Mesodermal cell (in vitro differentiated cells): ENCODE measurements at regions not wholly inside any gene's neighbourhood (a gene's known extent, or its start where the extent isn't known, plus 50 kb on each side); places are given as distances from the start of the nearest gene placed in this dataset.

ENCODE experiments used
- H3K27ac ChIP-seq: 2 replicates; pipeline ENCODE4 v1.7.0; 2013; ENCODE audit warnings: mild to moderate bottlenecking, low read depth, low read length, moderate library complexity; ENCODE audit not compliant: severe bottlenecking
- H3K36me3 ChIP-seq: 2 replicates; pipeline ENCODE4 v1.7.1; 2013; ENCODE audit warnings: mild to moderate bottlenecking, low read length, moderate library complexity; ENCODE audit not compliant: control insufficient read depth, insufficient read depth
- H3K4me1 ChIP-seq: one replicate; pipeline ENCODE4 v1.7.1; 2013; ENCODE audit warnings: mild to moderate bottlenecking, low read length; ENCODE audit not compliant: insufficient read depth, control insufficient read depth, poor library complexity, severe bottlenecking
- H3K4me3 ChIP-seq: 2 replicates; pipeline ENCODE4 v1.7.0; 2013; ENCODE audit warnings: low read length, control low read depth, mild to moderate bottlenecking; ENCODE audit not compliant: insufficient read depth, poor library complexity, severe bottlenecking; ENCODE audit errors: extremely low read depth
- H3K9me3 ChIP-seq: 2 replicates; pipeline ENCODE4 v1.7.1; 2013; ENCODE audit warnings: mild to moderate bottlenecking, low read length, moderate library complexity; ENCODE audit not compliant: control insufficient read depth
- WGBS, 2 experiments: methylation state at CpG; one replicate each; pipeline ENCODE4 v1.1.5; 2013; ENCODE audit warnings: missing lambda C conversion rate in 2 of 2; ENCODE audit not compliant: insufficient coverage in 2 of 2; 5-methylcytosine and 5-hydroxymethylcytosine counted together

DNA sequence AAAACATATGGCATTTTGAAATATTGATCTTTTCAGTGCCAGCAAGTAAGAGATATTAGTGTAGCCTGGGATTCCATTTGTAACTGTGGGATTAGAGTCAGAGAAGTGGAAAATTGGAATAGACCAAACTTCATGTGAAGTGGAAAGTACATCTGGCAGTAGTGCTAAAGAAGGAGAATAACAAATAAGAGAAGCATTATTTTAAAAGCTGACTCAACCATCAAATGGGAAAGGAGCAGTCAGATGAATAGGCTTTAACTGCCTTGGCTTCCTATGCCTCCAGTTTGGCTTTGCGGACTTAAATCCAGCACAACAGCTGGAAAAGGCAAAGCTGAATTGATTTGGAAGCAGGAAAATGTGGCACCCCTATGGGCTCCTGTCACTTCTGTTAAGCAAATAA is 623.1 kb downstream of the TSN start:
- no peaks in the 10 kb centered on the region for H3K9me3 ChIP-seq
- no peak overlapping the region for H3K27ac ChIP-seq
- no peak overlapping the region for H3K4me3 ChIP-seq
- H3K36me3 ChIP-seq, result no peaks in the 10 kb centered on the region
- WGBS, 2 experiments, result 90 to 100% methylated on average over 1 of the region's 1 CpG
- H3K4me1 ChIP-seq, result no peaks in the 10 kb centered on the region

DNA sequence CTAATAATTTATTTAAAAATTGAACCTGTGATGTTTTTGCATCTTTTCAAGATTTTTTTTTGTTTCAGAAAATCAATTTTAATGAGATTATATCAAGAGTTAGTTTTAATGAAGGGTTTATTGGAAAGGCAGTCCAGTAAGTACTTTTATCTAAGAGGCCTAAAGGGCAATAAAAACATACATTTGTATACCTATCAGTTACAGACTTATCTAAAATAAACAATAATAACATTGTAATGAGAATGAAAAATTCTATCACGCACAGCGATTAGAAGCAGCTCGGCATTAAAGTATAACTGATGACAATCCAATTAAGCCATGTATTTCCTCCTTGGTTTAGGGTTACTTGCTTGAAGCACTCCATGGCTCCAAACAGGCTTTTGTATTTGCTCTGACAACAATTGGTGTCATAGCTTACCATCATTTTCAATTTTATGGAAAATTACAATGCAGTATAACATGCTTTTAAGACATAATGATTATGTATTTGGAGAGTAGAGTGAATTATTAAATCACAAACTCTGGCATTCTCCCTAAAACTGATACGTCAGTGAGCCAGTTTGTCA is 629.4 kb downstream of the TSN start:
- Histone ChIP-seq H3K4me1 (no peaks in the 10 kb centered on the region), H3K36me3 (no peaks in the 10 kb centered on the region), H3K9me3 (peaks cover 9% of the 10 kb centered on the region), H3K4me3 (no peak overlapping the region), H3K27ac (no peak overlapping the region)
- WGBS, 2 experiments, result 78 to 80% methylated on average over 1 to 3 of the region's 4 CpGs

DNA sequence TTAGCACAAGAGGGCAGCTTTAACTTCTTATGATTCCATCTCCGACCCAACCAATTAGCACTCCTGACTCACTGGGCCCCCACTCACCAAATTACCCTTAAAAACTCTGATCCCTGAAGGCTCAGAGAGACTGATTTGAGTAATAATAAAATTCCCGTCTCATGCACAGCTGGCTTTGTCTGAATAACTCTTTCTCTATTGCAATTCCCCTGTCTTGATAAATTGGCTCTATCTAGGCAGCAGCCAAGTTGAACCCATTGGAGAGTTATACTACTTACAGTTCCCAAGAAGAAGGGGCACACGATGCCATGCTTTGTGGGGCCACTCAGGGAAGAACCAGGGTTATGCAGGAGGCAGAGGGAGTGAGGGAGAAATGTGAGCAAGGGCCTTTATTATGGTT is 632.8 kb downstream of the TSN start:
- Histone ChIP-seq H3K27ac (no peak overlapping the region), H3K36me3 (no peaks in the 10 kb centered on the region), H3K4me1 (no peaks in the 10 kb centered on the region), H3K4me3 (no peak overlapping the region), H3K9me3 (peaks cover 9% of the 10 kb centered on the region)
- 67 to 70% methylated on average over 1 to 2 of the region's 3 CpGs for WGBS, 2 experiments

DNA sequence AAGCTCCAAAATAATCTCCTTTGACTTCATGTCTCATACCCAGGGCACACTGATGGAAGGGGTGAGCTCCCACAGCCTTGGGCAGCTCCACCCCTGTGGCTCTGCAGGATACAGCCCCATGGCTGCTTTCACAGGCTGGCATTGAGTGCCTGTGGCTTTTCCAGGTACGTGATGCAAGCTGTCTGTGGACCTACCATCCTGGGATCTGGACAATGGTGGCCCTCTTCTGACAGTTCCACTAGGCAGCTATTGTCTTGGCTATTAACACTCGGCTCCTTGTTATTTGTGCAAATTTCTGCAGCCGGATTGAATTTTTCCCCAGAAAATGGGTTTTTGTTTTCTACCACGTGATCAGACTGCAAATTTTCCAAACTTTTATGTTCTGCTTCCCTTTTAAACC is 634.2 kb downstream of the TSN start:
- no peaks in the 10 kb centered on the region for H3K4me1 ChIP-seq
- 74 to 87% methylated on average over 4 of the region's 4 CpGs for WGBS, 2 experiments

DNA sequence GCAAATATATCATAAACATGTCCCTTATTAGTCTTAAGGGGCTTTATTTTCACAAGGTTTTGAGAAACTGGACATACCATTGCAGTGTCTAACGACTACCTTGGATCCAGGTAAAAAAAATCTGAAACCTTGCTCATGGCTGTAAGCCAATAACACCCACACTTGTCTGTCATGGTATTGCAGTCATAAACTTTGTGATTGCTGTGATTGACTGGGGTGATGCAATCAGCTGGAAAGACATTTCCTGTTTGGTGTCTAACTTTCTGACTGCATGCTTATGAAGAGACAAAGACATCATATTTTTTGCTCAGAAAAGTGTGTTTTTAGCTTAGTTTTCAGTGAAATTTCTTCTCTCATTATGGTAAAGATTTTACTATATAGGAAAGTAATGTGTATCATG is 635.0 kb downstream of the TSN start:
- H3K4me1 ChIP-seq, result no peaks in the 10 kb centered on the region
- no peak overlapping the region for H3K4me3 ChIP-seq
- H3K36me3 ChIP-seq, result no peaks in the 10 kb centered on the region
- H3K27ac ChIP-seq, result no peak overlapping the region
- H3K9me3 ChIP-seq, result peaks cover 9% of the 10 kb centered on the region
- 86 to 100% methylated on average over 1 of the region's 1 CpG for WGBS, 2 experiments

More for the DNA sequence above, 634.2 kb downstream of the TSN start:
- no peak overlapping the region for H3K27ac ChIP-seq
- H3K4me3 ChIP-seq, result no peak overlapping the region
- peaks cover 9% of the 10 kb centered on the region for H3K9me3 ChIP-seq
- H3K36me3 ChIP-seq, result no peaks in the 10 kb centered on the region

DNA sequence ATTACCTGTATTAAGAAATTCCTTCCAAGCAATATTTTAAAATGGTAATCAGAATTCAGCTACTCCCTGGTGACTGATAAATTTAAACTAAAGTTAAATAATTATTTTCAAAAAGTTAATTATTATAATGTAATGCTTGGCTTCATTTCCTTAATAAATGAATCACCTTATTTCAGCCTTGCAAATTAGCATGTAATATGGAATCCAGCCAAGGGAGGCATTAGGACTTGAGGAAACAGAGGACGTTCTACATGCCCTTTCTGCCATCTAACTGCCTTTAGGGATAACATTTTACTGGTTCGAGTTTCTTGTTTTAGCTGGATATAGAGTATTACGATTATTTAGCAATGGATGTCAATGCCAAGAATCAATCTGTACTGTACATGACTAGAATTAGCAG is 636.3 kb downstream of the TSN start:
- WGBS, 2 experiments, result 79 to 90% methylated on average over 2 to 3 of the region's 3 CpGs
- H3K4me1 ChIP-seq, result no peaks in the 10 kb centered on the region
- peaks cover 9% of the 10 kb centered on the region for H3K9me3 ChIP-seq
- H3K36me3 ChIP-seq, result no peaks in the 10 kb centered on the region
- H3K4me3 ChIP-seq, result no peak overlapping the region
- no peak overlapping the region for H3K27ac ChIP-seq

DNA sequence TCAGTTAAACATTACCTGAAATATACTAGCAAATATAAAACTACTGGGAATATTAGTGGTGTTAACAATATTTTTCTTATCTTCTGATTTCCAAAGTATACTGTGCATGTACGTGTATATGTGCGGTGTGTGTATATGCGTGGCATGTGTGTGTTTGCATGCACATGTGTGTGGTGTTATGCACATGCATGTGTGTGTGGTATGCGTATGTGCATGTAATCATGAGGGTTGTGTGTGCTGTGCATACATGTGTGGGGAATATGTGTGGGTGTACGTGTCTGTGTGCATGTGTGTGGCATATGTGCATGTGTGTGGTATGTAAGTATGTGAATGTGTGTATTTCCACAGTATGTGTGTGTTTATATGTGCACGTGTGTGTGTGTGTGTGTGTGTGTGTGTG is 640.2 kb downstream of the TSN start:
- Histone ChIP-seq H3K27ac (no peak overlapping the region), H3K4me3 (no peak overlapping the region), H3K9me3 (no peaks in the 10 kb centered on the region), H3K4me1 (no peaks in the 10 kb centered on the region), H3K36me3 (no peaks in the 10 kb centered on the region)
- 91 to 92% methylated on average over 6 of the region's 6 CpGs for WGBS, 2 experiments

DNA sequence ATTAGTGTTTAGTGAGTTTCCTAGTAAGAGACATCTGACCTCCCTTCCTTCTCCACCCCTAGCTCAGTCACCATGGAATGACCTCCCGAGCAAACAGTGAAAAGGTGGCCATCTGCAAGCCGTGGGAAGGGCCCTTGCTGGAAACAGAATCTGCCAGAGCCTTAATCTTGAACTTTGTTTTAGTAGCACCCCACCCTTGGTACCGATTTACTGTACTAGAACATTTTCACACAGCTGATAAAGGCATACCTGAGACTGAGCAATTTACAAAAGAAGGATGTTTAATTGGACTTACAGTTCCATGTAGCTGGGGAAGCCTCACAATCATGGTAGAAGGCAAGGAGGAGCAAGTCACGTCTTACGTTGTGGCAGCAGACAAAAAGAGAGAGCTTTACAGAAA is 655.8 kb downstream of the TSN start:
- WGBS, 2 experiments, result 81 to 89% methylated on average over 3 to 4 of the region's 5 CpGs
- peaks cover 4% of the 10 kb centered on the region for H3K9me3 ChIP-seq
- H3K36me3 ChIP-seq, result no peaks in the 10 kb centered on the region
- H3K4me3 ChIP-seq, result no peak overlapping the region
- no peaks in the 10 kb centered on the region for H3K4me1 ChIP-seq
- no peak overlapping the region for H3K27ac ChIP-seq

DNA sequence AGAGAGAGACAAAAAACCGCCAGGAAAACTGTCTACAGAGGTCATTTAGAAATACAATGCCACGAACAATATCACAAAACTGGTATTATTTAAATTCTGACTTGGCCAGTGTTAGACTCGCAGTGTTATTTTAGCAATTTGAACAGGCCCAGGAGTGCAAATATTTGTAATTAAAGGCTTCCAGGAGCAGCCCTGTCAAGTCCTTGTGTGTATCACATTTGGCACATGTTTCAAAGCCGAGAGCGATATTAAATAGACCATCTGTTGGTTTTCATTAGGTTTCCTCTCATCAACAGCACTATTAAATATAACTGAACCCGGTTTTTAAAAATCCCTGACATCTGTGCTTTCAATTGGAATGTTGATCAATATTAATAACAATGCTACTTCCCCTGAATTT is 656.9 kb downstream of the TSN start:
- no peak overlapping the region for H3K27ac ChIP-seq
- H3K36me3 ChIP-seq, result no peaks in the 10 kb centered on the region
- H3K4me3 ChIP-seq, result no peak overlapping the region
- no peaks in the 10 kb centered on the region for H3K4me1 ChIP-seq
- 86 to 97% methylated on average over 1 to 3 of the region's 6 CpGs for WGBS, 2 experiments
- peaks cover 4% of the 10 kb centered on the region for H3K9me3 ChIP-seq

DNA sequence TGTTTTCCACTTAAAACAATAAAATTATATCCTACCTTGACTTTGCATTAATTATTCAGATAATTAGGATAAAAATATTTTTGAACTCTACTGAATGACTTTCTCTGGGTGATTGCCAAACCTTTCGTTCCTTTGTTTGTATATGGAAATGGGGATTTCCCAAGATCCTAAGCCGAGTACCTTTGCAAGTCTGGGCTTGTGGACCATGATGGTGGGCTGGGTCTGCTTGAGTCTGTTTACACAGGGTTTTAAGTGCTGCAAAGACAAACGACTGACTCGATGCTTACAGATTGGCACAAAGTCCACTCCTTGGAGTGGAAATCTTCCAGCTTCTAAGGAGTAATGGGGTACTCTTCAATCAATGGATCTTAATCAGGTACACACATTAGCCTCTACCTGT is 659.5 kb downstream of the TSN start:
- Histone ChIP-seq H3K4me1 (no peaks in the 10 kb centered on the region), H3K27ac (no peak overlapping the region), H3K9me3 (peaks cover 4% of the 10 kb centered on the region), H3K36me3 (no peaks in the 10 kb centered on the region), H3K4me3 (no peak overlapping the region)
- WGBS, 2 experiments, result 86 to 100% methylated on average over 2 to 3 of the region's 4 CpGs

DNA sequence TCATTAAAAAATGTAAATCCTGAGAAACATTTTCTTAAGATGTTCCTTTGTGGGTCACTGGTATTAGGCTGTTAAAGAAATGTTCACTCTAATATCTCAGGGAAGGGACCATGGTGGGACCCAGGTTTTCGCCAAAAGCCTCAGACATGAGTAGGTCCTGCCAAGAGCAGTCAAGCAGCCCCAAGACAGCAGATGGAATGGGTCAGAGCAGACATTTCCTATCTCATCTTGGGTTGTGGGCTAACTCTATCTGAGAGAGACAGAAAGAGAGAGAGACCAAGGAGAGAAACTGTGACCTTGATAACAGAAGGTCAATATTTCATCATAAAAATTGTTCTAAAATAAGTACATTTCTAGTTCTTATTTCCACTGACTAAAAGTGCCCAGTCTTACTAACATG is 661.7 kb downstream of the TSN start:
- 80% methylated on average over 1 of the region's 1 CpG; no CpG with 5 or more reads in 1 of the 2 experiments for WGBS, 2 experiments

More for the DNA sequence above, 661.7 kb downstream of the TSN start:
- H3K36me3 ChIP-seq, result no peaks in the 10 kb centered on the region
- H3K27ac ChIP-seq, result no peak overlapping the region
- H3K9me3 ChIP-seq, result no peaks in the 10 kb centered on the region
- H3K4me1 ChIP-seq, result no peaks in the 10 kb centered on the region
- no peak overlapping the region for H3K4me3 ChIP-seq
